HG03066 (cell line): ENCODE measurements at regions not wholly inside any gene's neighbourhood (a gene's known extent, or its start where the extent isn't known, plus 50 kb on each side); places are given as distances from the start of the nearest gene placed in this dataset.
"Not testable (repeated sequence)": the region's sequence is repeated elsewhere in the genome, so short reads cannot be mapped to it uniquely, and the experiment has no call there.

Experiments used
- ATAC-seq: cut with Tn5 transposase; IDR thresholded peaks from one replicate; pipeline ENCODE4 v1.9.1; 2021; ENCODE audit warnings: low read depth; ENCODE audit not compliant: unreplicated experiment

- ATAC-seq = no peak
Observed at GRCh38 chr14:57061009-57061711, 207.5 kb downstream of the EXOC5 start.

- ATAC-seq = peak; percentile 85
Observed at GRCh38 chr14:57060276-57060955, 208.3 kb downstream of the EXOC5 start.

GRCh38 chr14:57058319-57058718 is 210.4 kb downstream of the EXOC5 start:
- no peak for ATAC-seq

- ATAC-seq = no peak
Observed at GRCh38 chr14:57057803-57058202, 210.9 kb downstream of the EXOC5 start.

GRCh38 chr14:57056522-57056921 is 212.2 kb downstream of the EXOC5 start:
- not testable (repeated sequence) for ATAC-seq

- ATAC-seq = no peak
Observed at GRCh38 chr14:57052705-57053302, 215.9 kb downstream of the EXOC5 start.

- ATAC-seq = no peak
Observed at GRCh38 chr14:57051633-57052032, 217.1 kb downstream of the EXOC5 start.

- ATAC-seq = no peak
Observed at GRCh38 chr14:57049848-57050247, 218.9 kb downstream of the EXOC5 start.

GRCh38 chr14:57046175-57046574 is 222.5 kb downstream of the EXOC5 start:
- no peak for ATAC-seq

- not testable (repeated sequence) for ATAC-seq
Observed at GRCh38 chr14:57044101-57044973, 224.4 kb downstream of the EXOC5 start.

GRCh38 chr14:57038689-57039088 is 228.4 kb upstream of the OTX2 start:
- ATAC-seq = no peak

GRCh38 chr14:57031474-57031873 is 221.2 kb upstream of the OTX2 start:
- no peak for ATAC-seq

- no peak for ATAC-seq
Observed at GRCh38 chr14:57029620-57030253, 219.5 kb upstream of the OTX2 start.

- ATAC-seq = no peak
Observed at GRCh38 chr14:57025456-57025855, 215.2 kb upstream of the OTX2 start.

GRCh38 chr14:57022608-57023007 is 212.3 kb upstream of the OTX2 start:
- no peak for ATAC-seq

- no peak for ATAC-seq
Observed at GRCh38 chr14:57018065-57018464, 207.8 kb upstream of the OTX2 start.

GRCh38 chr14:57013987-57014386 is 203.7 kb upstream of the OTX2 start:
- ATAC-seq = no peak

GRCh38 chr14:57009585-57010515 is 199.6 kb upstream of the OTX2 start:
- no peak for ATAC-seq

- ATAC-seq = no peak
Observed at GRCh38 chr14:57008534-57008933, 198.3 kb upstream of the OTX2 start.
